ENCODE measurements at regions not wholly inside any gene's neighbourhood (a gene's known extent, or its start where the extent isn't known, plus 50 kb on each side); places are given as distances from the start of the nearest gene placed in this dataset.
"Not testable (repeated sequence)": the region's sequence is repeated elsewhere in the genome, so short reads cannot be mapped to it uniquely, and the experiment has no call there.

- not testable (repeated sequence) for DNase-seq
These were observed 444.4 kb downstream of the QKI start for GRCh38 chr6:163858870-163859269.

- DNase-seq, result no peak
These were observed 442.9 kb downstream of the QKI start for GRCh38 chr6:163857421-163857820.

GRCh38 chr6:163850874-163851273 lies 436.4 kb downstream of the QKI start:
- DNase-seq, result no peak

GRCh38 chr6:163844761-163845160 lies 430.2 kb downstream of the QKI start:
- no peak for DNase-seq

- DNase-seq, result no peak
These were observed 429.8 kb downstream of the QKI start for GRCh38 chr6:163844357-163844756.

GRCh38 chr6:163843218-163843617 lies 428.7 kb downstream of the QKI start:
- DNase-seq, result no peak

GRCh38 chr6:163842467-163842866 lies 427.9 kb downstream of the QKI start:
- DNase-seq, result no peak

GRCh38 chr6:163841733-163842132 lies 427.2 kb downstream of the QKI start:
- no peak for DNase-seq

GRCh38 chr6:163841326-163841725 lies 426.8 kb downstream of the QKI start:
- DNase-seq, result no peak

- DNase-seq, result no peak
These were observed 426.4 kb downstream of the QKI start for GRCh38 chr6:163840880-163841279.

- no peak for DNase-seq
These were observed 424.8 kb downstream of the QKI start for GRCh38 chr6:163839296-163839695.

GRCh38 chr6:163837691-163838431 lies 423.3 kb downstream of the QKI start:
- DNase-seq, result no peak

GRCh38 chr6:163836876-163837690 lies 422.6 kb downstream of the QKI start:
- no peak for DNase-seq

- DNase-seq, result no peak
These were observed 421.1 kb downstream of the QKI start for GRCh38 chr6:163835439-163836171.

GRCh38 chr6:163834226-163834970 lies 419.9 kb downstream of the QKI start:
- DNase-seq, result no peak

GRCh38 chr6:163831736-163832135 lies 417.2 kb downstream of the QKI start:
- no peak for DNase-seq

- DNase-seq, result no peak
These were observed 416.1 kb downstream of the QKI start for GRCh38 chr6:163830641-163831040.

- no peak for DNase-seq
These were observed 413.7 kb downstream of the QKI start for GRCh38 chr6:163828038-163828795.

GRCh38 chr6:163827143-163827542 lies 412.6 kb downstream of the QKI start:
- no peak for DNase-seq

GRCh38 chr6:163826629-163827028 lies 412.1 kb downstream of the QKI start:
- no peak for DNase-seq

GRCh38 chr6:163825033-163825432 lies 410.5 kb downstream of the QKI start:
- no peak for DNase-seq

- DNase-seq, result no peak
These were observed 409.1 kb downstream of the QKI start for GRCh38 chr6:163823577-163823976.
